ENCODE measurements at regions not wholly inside any gene's neighbourhood (a gene's known extent, or its start where the extent isn't known, plus 50 kb on each side); places are given as distances from the start of the nearest gene placed in this dataset.

GRCh38 chr10:133021963-133022775 lies 65.6 kb upstream of the ADGRA1 start:
- Histone ChIP-seq H3K36me3 (ENCODE audit: insufficient read depth in 1 of 2, low read depth in 1 of 2) (no peaks in the 10 kb centered on the region), H3K4me1 (no peaks in the 10 kb centered on the region), H3K4me3 (no peak overlapping the region), H3K27ac (no peak overlapping the region), H3K9me3 (no peaks in the 10 kb centered on the region), H3K27me3 (ENCODE audit: insufficient read depth in 3 of 3, low read length in 2 of 3) (peaks cover 0 to 36% (median 6%) of the 10 kb centered on the region in 3 donors)
- ATAC-seq (no peak), DNase-seq (no peak)
- WGBS, 3 donors: 76 to 81% (median 76%) methylated on average over 50 of the region's 50 CpGs
- intact Hi-C loops (cut with DNase I): no loop called here
- TF ChIP-seq, protein P1, sequence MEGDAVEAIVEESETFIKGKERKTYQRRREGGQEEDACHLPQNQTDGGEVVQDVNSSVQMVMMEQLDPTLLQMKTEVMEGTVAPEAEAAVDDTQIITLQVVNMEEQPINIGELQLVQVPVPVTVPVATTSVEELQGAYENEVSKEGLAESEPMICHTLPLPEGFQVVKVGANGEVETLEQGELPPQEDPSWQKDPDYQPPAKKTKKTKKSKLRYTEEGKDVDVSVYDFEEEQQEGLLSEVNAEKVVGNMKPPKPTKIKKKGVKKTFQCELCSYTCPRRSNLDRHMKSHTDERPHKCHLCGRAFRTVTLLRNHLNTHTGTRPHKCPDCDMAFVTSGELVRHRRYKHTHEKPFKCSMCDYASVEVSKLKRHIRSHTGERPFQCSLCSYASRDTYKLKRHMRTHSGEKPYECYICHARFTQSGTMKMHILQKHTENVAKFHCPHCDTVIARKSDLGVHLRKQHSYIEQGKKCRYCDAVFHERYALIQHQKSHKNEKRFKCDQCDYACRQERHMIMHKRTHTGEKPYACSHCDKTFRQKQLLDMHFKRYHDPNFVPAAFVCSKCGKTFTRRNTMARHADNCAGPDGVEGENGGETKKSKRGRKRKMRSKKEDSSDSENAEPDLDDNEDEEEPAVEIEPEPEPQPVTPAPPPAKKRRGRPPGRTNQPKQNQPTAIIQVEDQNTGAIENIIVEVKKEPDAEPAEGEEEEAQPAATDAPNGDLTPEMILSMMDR (IDR thresholded peaks at IDR 0.05): no peak

DNA sequence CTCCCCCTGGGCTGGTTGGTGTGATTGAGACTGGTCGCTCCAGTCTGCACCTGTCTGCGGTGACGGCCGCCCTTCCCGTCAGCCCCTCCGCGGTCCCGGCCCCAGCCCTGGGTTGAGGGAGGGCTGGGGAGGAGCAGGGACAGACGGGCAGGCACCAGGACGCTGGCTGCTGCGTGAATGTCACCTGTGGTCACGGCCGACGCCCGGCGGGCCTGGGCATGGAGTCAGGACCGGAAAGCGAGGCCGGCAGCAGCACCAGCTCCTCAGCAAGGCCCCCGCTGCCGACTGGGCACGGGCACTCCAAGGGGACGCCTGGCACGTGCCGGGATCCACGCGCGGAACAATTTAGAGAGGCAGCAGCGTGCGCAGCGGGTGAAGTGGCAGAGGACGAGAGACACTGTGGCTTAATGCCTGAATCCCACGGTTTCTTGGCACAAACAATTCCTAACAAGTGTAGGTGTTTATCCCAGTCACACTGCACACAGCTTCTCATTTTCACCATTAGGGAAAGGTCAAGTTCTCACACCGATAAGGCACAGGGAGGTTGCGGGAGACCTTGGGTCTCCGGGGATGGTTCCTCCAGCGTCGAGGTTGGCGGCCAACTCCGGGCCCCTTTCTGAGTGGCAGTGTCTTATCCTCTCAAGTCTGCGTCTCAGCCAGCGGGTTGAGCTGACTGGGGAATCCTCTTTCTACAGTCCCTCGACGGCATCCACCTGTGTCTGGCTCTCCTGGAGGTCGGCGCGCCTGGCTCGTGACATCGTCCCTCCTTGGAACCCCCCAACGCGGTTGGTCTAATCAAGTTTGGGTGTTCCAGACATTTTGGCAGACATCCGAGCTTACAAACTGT lies 66.4 kb upstream of the ADGRA1 start:
- intact Hi-C loops (cut with DNase I): no loop called here
- Histone ChIP-seq H3K4me3 (no peak overlapping the region), H3K27me3 (ENCODE audit: insufficient read depth in 3 of 3, low read length in 2 of 3) (peaks cover 0 to 34% (median 5%) of the 10 kb centered on the region in 3 donors), H3K27ac (no peak overlapping the region), H3K9me3 (no peaks in the 10 kb centered on the region), H3K36me3 (ENCODE audit: insufficient read depth in 1 of 2, low read depth in 1 of 2) (no peaks in the 10 kb centered on the region), H3K4me1 (no peaks in the 10 kb centered on the region)
- DNase-seq: peak in 1 of 2 donors; percentile 2
- no peak for ATAC-seq
- WGBS, 3 donors: 82 to 83% (median 83%) methylated on average over 49 to 52 of the region's 52 CpGs
- TF ChIP-seq, protein P1 (IDR thresholded peaks at IDR 0.05): no peak

- Histone ChIP-seq H3K9me3 (no peaks in the 10 kb centered on the region), H3K27ac (no peak overlapping the region), H3K36me3 (ENCODE audit: insufficient read depth in 1 of 2, low read depth in 1 of 2) (no peaks in the 10 kb centered on the region), H3K27me3 (ENCODE audit: insufficient read depth in 3 of 3, low read length in 2 of 3) (peaks cover 0 to 24% (median 6%) of the 10 kb centered on the region in 3 donors), H3K4me1 (no peaks in the 10 kb centered on the region), H3K4me3 (no peak overlapping the region)
- ATAC-seq (no peak), DNase-seq (no peak)
- intact Hi-C loops (cut with DNase I): no loop called here
- TF ChIP-seq, protein P1 (IDR thresholded peaks at IDR 0.05): no peak
- 87 to 88% (median 87%) methylated on average over 29 of the region's 29 CpGs for WGBS, 3 donors
These were observed 67.4 kb upstream of the ADGRA1 start for GRCh38 chr10:133020193-133020817.

- WGBS, 3 donors: 89 to 93% (median 93%) methylated on average over 13 to 14 of the region's 14 CpGs
- Histone ChIP-seq H3K36me3 (ENCODE audit: insufficient read depth in 1 of 2, low read depth in 1 of 2) (no peaks in the 10 kb centered on the region), H3K27me3 (ENCODE audit: insufficient read depth in 3 of 3, low read length in 2 of 3) (peaks cover 0 to 23% (median 7%) of the 10 kb centered on the region in 3 donors), H3K4me3 (no peak overlapping the region), H3K27ac (no peak overlapping the region), H3K4me1 (no peaks in the 10 kb centered on the region), H3K9me3 (no peaks in the 10 kb centered on the region)
- DNase-seq (no peak), ATAC-seq (no peak)
- TF ChIP-seq, protein P1 (IDR thresholded peaks at IDR 0.05): no peak
- intact Hi-C loops (cut with DNase I): no loop called here
These were observed 68.1 kb upstream of the ADGRA1 start for GRCh38 chr10:133019651-133020050.
